ENCODE measurements at regions not wholly inside any gene's neighbourhood (a gene's known extent, or its start where the extent isn't known, plus 50 kb on each side); places are given as distances from the start of the nearest gene placed in this dataset.

GRCh38 chr10:10096296-10096695, 921.4 kb upstream of the CELF2 start:
- H3K27ac ChIP-seq (ENCODE audit: low read depth, low read length), result no peak overlapping the region

GRCh38 chr10:10096898-10097297, 920.8 kb upstream of the CELF2 start:
- Histone ChIP-seq H3K4me3 (ENCODE audit: insufficient read depth, low read length, poor library complexity, severe bottlenecking) (no peak overlapping the region), H3F3A (ENCODE audit: insufficient read depth) (no peaks in the 10 kb centered on the region), H3K27me3 (ENCODE audit: low read length) (no peaks in the 10 kb centered on the region), H3K4me2 (ENCODE audit: low read depth, low read length, poor library complexity, severe bottlenecking) (no peak overlapping the region), H3K9me3 (ENCODE audit: insufficient read depth, low read length) (no peaks in the 10 kb centered on the region), H4K20me1 (ENCODE audit: low read depth, low read length) (no peaks in the 10 kb centered on the region), H3K9ac (ENCODE audit: low read length) (no peak overlapping the region), H3K79me2 (ENCODE audit: insufficient read depth, low read length) (no peaks in the 10 kb centered on the region), H3K27ac (ENCODE audit: low read depth, low read length) (no peak overlapping the region), H2AFZ (ENCODE audit: low read depth, low read length, severe bottlenecking) (no peak overlapping the region), H3K9me2 (replicated peaks; ENCODE audit: insufficient read depth, low read length) (no peaks in the 10 kb centered on the region), H3K36me3 (ENCODE audit: low read length) (no peaks in the 10 kb centered on the region)
- no peak for TF ChIP-seq EZH2phosphoT487 (conservative IDR thresholded peaks at IDR 0.05; ENCODE audit: low read length)

More at GRCh38 chr10:10096296-10096695, 921.4 kb upstream of the CELF2 start:
- Histone ChIP-seq H3F3A (ENCODE audit: insufficient read depth) (no peaks in the 10 kb centered on the region), H2AFZ (ENCODE audit: low read depth, low read length, severe bottlenecking) (no peak overlapping the region), H3K79me2 (ENCODE audit: insufficient read depth, low read length) (no peaks in the 10 kb centered on the region), H3K9me3 (ENCODE audit: insufficient read depth, low read length) (no peaks in the 10 kb centered on the region), H3K36me3 (ENCODE audit: low read length) (no peaks in the 10 kb centered on the region), H3K27me3 (ENCODE audit: low read length) (no peaks in the 10 kb centered on the region), H3K4me3 (ENCODE audit: insufficient read depth, low read length, poor library complexity, severe bottlenecking) (no peak overlapping the region), H3K9me2 (replicated peaks; ENCODE audit: insufficient read depth, low read length) (no peaks in the 10 kb centered on the region), H3K4me2 (ENCODE audit: low read depth, low read length, poor library complexity, severe bottlenecking) (no peak overlapping the region), H4K20me1 (ENCODE audit: low read depth, low read length) (no peaks in the 10 kb centered on the region), H3K9ac (ENCODE audit: low read length) (no peak overlapping the region)
- TF ChIP-seq EZH2phosphoT487 (conservative IDR thresholded peaks at IDR 0.05; ENCODE audit: low read length) (no peak), CTCF (IDR thresholded peaks at IDR 0.05; ENCODE audit: insufficient read depth, low read length, poor library complexity, severe bottlenecking) (no peak)

GRCh38 chr10:10101106-10101505, 916.6 kb upstream of the CELF2 start:
- Histone ChIP-seq H3K36me3 (ENCODE audit: low read length) (no peaks in the 10 kb centered on the region), H2AFZ (ENCODE audit: low read depth, low read length, severe bottlenecking) (no peak overlapping the region), H3K9me3 (ENCODE audit: insufficient read depth, low read length) (no peaks in the 10 kb centered on the region), H3K79me2 (ENCODE audit: insufficient read depth, low read length) (no peaks in the 10 kb centered on the region), H3K27ac (ENCODE audit: low read depth, low read length) (no peak overlapping the region), H3K9me2 (replicated peaks; ENCODE audit: insufficient read depth, low read length) (no peaks in the 10 kb centered on the region), H3K27me3 (ENCODE audit: low read length) (no peaks in the 10 kb centered on the region), H4K20me1 (ENCODE audit: low read depth, low read length) (no peaks in the 10 kb centered on the region), H3K9ac (ENCODE audit: low read length) (no peak overlapping the region), H3K4me3 (ENCODE audit: insufficient read depth, low read length, poor library complexity, severe bottlenecking) (no peak overlapping the region), H3K4me2 (ENCODE audit: low read depth, low read length, poor library complexity, severe bottlenecking) (no peak overlapping the region), H3F3A (ENCODE audit: insufficient read depth) (no peaks in the 10 kb centered on the region)
- TF ChIP-seq CTCF (IDR thresholded peaks at IDR 0.05; ENCODE audit: insufficient read depth, low read length, poor library complexity, severe bottlenecking), result no peak
- no peak for TF ChIP-seq EZH2phosphoT487 (conservative IDR thresholded peaks at IDR 0.05; ENCODE audit: low read length)

GRCh38 chr10:10110844-10111490, 906.7 kb upstream of the CELF2 start:
- H3K27me3 ChIP-seq (ENCODE audit: low read length), result no peaks in the 10 kb centered on the region
- no peak overlapping the region for H3K27ac ChIP-seq (ENCODE audit: low read depth, low read length)
- H3K79me2 ChIP-seq (ENCODE audit: insufficient read depth, low read length), result no peaks in the 10 kb centered on the region
- no peak overlapping the region for H3K4me3 ChIP-seq (ENCODE audit: insufficient read depth, low read length, poor library complexity, severe bottlenecking)
- H3F3A ChIP-seq (ENCODE audit: insufficient read depth), result no peaks in the 10 kb centered on the region
- H3K36me3 ChIP-seq (ENCODE audit: low read length), result no peaks in the 10 kb centered on the region
- no peaks in the 10 kb centered on the region for H4K20me1 ChIP-seq (ENCODE audit: low read depth, low read length)
- TF ChIP-seq CTCF (IDR thresholded peaks at IDR 0.05; ENCODE audit: insufficient read depth, low read length, poor library complexity, severe bottlenecking) (no peak), EZH2phosphoT487 (conservative IDR thresholded peaks at IDR 0.05; ENCODE audit: low read length) (no peak)
- H3K9me3 ChIP-seq (ENCODE audit: insufficient read depth, low read length), result no peaks in the 10 kb centered on the region
- no peak overlapping the region for H3K9ac ChIP-seq (ENCODE audit: low read length)
- H3K9me2 ChIP-seq (replicated peaks; ENCODE audit: insufficient read depth, low read length), result no peaks in the 10 kb centered on the region
- no peak overlapping the region for H2AFZ ChIP-seq (ENCODE audit: low read depth, low read length, severe bottlenecking)
- H3K4me2 ChIP-seq (ENCODE audit: low read depth, low read length, poor library complexity, severe bottlenecking), result no peak overlapping the region
